Left cardiac atrium (tissue), 4 donors: ENCODE measurements at regions not wholly inside any gene's neighbourhood (a gene's known extent, or its start where the extent isn't known, plus 50 kb on each side); places are given as distances from the start of the nearest gene placed in this dataset.
"Not testable (repeated sequence)": the region's sequence is repeated elsewhere in the genome, so short reads cannot be mapped to it uniquely, and the experiment has no call there.

Source experiments
- ATAC-seq, 2 donors: fragments of 200-7000 bp; cut with Tn5 transposase; one replicate each; pipeline ENCODE4 v1.9.1; 2020; ENCODE audit warnings: mild to moderate bottlenecking in 2 of 2, moderate library complexity in 2 of 2
- DNase-seq: peaks from one replicate; pipeline ENCODE4 v3.0.0-alpha.2; 2020
- intact Hi-C, 2 donors: fragments of 100-400 bp; cut with DNase I; formaldehyde crosslinking; loops; one replicate each; pipeline versions ENCODE4 v1.14.1 to v1.15.1; 2022 to 2023
- donor health status: DM: no; HTN: yes; CAD: no.
- donor health status: DM: no; HTN: yes; CAD: no; lungs with severe emphysema.
- donor health status: DM: yes; HTN: yes; CAD: no.
- donor health status: Dilated cardiomyopathy.

DNA sequence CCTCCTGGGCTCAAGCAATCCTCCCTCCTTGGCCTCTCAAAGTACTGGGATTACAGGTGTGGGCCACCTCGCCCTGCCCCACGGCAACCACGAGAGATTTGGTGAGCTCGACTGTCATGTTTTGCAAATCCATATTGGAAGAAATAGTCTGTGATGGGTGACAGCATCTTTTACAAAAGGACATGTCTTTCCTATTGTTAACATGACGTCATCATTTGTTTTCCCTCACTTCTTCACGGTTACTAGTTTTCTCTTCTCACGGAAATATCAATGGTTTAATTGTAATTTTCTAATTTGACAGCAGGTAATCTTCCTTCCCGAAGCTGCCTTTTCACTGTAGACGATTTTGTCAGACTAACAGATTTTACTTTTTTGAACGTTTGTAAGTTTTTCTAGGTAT, 110.8 kb upstream of the GREM2 start:
- ATAC-seq (no peak), DNase-seq (no peak)
- intact Hi-C loops = no loop called here

DNA sequence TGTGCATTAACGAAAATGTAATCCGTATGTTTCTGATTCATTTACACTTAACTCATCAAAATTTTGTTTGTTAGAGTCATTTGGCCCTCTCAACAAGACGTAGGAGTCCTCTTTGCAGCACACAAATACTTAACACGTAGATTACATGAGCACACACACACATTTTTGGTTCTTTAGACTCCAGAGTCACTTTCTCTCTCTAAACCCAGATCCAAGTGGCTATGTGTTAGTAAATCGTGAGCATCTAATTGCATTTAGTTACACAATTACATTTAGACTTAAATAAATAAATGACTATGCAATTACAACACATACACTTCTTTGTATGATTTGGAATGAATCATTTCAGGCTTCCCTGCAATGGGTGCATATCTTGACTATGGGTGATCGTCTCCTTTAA, 109.0 kb upstream of the GREM2 start:
- ATAC-seq (no peak), DNase-seq (no peak)
- intact Hi-C loops = no loop called here

DNA sequence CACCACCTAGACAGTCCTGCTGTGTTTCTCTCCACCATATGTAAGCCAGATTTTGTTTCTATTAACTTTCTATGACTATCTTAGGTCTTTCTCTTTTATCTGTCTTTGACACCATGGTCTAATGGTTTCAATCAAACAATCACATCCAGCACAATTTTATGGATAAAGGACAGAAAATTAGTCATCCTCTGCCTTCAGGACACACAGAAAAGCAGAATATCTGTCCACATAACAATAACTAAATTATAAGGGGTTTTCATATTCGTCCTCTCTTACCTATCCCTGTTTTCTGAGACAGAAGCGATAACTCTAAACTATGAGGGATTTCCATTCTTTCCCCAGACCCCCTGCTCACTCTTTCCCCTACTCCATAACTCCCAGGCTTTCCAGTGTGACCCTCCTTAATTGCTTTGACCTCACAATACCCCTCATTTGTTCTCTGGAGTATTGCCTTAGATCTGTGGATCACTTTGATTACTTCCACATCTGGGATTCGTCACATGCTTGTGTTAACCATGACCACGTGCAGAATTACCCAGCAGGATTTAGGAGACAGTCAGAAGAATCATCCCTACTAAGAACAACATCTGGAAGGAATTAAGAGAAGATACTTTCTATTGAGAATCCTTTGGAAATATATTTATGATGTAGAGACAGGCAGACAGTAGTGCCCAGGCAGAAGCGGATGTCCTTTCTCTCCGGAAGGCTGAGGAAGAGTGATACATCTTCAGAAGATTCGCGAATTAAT, 108.2 kb upstream of the GREM2 start:
- ATAC-seq = no peak
- intact Hi-C loops = no loop called here
- DNase-seq = no peak

DNA sequence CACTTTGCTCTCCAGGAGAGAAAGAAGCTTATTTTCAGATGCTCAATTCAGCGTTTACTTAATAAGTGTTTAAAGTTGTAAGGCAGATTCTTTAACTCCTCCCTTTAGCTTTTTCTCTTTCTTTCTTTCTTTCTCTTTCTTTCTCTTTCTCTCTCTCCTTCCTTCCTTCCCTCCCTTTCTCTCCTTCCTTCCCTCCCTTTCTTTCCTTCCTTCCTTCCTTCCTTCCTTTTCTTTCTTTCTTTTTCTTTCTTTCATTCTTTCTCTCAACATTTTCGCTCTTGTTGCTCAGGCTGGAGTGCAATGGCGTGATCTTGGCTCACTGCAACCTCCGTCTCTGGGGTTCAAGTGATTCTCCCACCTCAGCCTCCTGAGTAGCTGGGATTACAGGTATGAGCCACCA, 104.6 kb upstream of the GREM2 start:
- intact Hi-C loops, ATAC-seq, DNase-seq: not testable (repeated sequence)

DNA sequence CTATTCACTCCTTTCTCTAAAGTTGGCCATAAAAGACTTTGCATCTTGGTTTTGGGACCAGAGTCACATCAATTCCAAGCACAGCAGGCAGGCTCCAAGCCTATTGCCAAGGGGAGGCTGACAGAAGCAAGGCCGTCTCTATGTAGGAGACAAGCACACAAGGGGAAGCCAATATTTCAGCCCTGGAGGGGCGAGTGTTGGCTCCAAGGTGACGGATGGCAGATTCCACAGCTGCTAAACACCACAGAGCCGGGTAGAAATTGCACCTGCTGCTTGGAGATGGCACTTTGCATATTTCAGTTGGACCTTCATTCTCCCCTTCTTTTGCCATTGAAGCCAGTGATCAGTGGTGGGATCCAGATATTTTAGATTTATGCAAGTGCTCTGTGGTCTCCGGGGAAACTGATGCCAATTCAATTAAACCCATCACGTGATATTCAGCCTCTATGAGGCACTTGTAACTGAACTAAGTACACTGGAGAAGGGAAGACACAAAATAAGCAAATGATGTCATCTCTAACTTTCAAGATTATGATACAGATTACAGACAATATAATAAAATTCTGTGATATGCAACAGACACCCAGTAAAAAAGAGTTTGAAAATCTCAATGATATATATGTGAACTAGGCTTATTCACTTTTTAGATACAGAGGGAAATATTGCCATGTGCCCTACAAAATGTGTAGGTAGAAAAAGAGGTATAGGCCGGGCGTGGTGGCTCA, 102.8 kb upstream of the GREM2 start:
- DNase-seq = no peak

DNA sequence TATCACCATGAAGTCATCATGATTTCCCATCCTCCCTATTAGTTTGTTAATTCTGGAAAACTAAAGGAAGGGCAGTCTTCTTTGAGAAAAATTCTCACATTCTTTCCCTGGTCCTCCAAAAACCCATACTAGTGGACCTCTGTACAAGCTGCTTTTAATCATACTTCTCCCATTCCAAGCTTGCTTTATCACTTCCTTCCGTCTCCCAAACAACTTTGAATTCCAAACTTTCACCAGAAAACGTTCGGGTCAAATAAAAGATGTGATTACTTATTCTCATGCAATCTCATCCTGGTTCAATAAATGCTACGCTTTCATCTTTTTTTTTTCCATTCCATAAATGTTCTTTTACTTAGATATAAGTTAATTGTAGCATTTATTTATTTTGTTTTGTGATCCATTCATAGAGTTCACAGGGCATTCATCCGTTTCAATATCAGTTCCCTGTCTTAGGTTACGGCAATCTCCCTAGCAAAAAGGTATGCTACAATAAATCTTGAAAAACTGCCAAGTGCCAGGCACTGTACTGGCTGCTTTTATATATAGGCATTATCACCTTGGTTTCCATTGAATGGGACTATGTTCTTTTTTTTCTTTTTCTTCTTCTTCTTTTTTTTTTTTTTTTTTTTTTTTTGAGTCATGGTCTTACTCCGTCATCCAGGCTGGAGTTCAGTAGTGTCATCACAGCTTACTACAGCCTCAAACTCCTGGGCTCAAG, 100.2 kb upstream of the GREM2 start:
- no peak for ATAC-seq
- intact Hi-C loops = loop anchor here in 1 of 2 donors (2.0 kb wide), 1 partner anchor 25 kb away; no protein-coding TSS in a partner anchor

More for the DNA sequence above, 102.8 kb upstream of the GREM2 start:
- ATAC-seq = no peak
- intact Hi-C loops = no loop called here

DNA sequence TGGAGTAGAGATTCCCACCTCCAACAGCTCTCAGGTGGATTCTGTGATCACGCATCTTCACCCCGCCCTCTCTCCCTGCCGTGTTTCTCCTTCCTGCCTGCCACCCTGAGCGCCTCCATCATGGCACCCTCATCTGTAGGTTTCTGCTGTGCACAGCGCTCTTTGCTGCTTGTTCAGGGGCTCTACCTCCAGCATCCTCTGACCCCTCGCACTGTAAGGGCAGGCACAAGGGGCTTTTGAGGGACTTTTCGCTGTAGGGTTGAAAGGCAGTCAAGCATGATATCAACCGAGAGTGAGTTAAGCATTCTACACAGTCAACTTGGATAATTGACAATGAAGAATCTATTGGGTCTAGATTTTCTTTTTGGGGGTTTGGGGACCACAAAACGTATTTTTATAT, 99.1 kb upstream of the GREM2 start:
- ATAC-seq = no peak
- intact Hi-C loops = no loop called here
- DNase-seq = no peak

More for the DNA sequence above, 100.2 kb upstream of the GREM2 start:
- no peak for DNase-seq

DNA sequence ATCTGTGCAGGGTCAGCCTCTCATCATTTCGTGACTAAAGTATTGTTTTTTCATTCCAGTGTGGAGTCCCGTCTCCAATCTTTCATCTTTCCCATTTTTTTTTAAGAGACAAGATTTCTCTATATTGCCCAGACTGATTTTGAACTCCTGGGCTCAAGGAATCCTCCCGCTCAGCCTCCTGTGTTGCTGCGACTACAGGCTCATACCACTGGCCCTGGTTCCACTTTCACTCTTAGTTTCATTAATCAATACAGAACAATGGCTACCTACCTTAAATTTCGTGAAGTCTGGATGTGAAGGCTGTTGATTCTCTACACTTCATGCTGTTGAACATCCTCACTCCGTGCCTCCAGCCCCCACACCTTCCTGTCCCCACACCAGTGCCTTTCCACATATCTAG, 97.7 kb upstream of the GREM2 start:
- DNase-seq = no peak
- no peak for ATAC-seq
- intact Hi-C loops = no loop called here

DNA sequence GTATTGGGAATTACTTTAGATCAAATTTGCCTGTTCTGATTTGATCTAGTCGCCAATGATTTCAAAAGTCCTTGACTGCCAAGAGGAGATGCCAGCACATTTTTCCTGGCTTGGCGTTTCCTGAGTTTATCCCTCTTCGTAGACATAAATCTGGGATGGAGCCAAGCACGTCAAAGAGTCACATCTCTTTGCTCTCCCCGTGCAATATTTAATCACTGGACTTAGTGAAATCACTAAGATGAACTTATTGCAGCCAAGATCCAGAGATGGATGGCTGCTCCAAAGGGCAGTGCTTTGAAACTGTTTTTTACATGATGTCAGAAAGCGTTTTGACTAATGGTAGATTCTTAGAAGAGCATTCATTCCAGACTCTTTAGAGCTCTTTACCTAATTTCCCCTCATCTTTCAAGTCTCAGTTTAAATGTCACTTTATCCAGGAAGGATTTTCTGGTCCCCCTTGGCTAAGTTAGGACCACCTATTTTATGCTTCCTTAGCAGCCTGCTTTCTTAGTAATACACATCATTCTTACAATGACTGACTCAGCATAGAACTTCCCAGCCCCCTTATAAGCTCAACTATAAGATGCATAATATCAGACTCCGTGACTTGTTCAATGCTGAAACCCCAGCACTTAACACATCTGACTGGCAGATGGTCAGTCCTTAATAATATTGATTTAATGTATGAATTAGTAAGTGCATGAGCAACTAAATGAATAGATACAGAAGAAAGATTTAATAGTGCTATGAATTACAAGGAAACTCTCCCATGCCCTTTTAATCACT, 94.4 kb upstream of the GREM2 start:
- ATAC-seq = no peak
- no peak for DNase-seq
- intact Hi-C loops = no loop called here

DNA sequence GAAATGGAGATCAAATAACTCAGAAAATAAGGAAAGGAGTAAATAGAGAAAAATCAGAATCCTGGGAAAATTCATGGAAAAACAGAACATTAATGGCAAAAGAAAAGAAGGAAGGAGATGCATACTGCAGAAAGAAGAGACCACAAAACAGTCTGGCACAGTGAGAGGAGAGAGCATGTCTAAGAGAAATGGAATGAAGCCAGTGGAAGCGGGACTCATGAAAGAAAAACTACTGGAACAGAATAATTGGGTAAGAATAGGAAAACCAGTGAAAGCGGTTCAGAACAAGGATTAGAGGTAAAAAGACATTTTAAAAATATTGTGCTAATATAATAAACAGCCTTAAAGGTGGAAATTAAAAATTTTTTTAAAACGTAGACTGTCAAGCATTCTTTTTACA, 93.6 kb upstream of the GREM2 start:
- intact Hi-C loops = no loop called here
- DNase-seq = no peak
- no peak for ATAC-seq

DNA sequence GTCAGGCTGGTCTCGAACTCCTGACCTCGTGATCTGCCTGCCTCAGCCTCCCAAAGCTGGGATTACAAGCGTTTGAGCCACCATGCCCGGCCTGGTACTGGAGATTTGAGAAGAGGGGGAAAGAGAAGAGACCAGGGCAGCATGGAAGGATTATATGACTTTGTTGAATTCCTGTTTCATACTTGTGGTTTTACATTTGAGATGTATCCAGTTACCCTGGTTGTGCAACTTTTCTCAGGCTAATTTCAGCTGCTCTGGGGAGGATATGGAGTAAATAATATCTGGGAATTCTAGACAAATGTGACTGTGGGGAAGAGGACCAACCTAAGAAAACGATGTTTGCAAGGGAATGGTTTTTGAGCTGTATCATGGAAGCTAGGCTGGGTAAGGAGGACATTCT, 89.5 kb upstream of the GREM2 start:
- intact Hi-C loops = no loop called here
- no peak for ATAC-seq
- no peak for DNase-seq

DNA sequence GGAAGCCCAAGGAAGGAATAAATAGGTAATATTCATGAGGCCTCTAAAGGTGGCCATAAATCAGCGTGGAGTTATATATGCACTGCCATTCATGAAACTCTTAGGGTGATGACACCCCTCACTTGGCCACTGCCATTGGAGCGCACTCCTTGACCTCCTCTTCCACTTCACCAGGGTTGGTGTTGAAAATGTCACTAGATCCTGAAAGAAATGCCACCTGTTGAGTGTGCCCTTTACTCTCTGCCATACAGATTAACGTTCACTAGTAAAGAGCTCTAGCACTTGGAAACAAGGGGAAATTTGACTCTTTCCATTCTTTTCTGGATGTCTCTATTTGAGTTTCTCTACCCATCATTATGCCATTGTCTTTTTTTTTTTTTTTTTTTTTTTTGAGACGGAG, 83.5 kb upstream of the GREM2 start:
- ATAC-seq (no peak), DNase-seq (no peak)
- intact Hi-C loops = no loop called here

DNA sequence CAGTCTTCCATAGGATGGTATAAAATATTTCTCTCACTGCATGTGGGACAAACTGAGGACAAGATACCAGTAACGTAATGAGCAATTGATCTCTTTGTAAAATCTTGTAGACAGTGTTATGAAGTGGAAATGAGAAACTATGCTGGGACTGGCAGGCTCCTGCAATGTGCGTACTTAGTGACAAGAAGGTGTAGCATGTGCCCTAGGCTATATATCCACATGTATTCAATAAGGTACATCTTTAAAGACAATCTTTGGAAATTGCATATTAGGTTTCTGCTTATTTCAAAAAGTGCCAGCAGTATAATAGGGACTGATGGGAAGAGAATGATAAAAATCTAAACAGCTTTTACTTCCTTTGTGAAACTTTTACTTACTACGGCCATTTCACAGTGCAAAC, 81.9 kb upstream of the GREM2 start:
- intact Hi-C loops = no loop called here
- DNase-seq = no peak
- ATAC-seq = no peak

DNA sequence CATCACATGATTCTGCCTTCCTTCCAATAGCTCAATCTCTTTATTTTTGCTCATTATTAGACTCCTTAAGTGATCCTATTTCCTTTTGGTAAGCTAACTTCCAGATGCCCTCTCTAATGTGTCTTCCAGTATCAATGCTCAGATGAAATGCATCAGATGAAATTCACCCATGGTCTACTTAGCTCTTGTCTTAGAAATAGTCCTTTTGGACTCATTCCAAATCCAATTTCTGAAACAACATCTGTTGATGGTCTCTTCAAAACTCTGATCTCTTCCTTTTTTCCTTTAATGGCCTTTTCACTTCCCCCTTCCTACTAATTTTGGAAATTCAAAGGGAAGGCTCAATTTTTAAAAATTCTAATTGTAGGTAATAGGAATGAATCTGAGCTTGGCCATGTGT, 81.1 kb upstream of the GREM2 start:
- intact Hi-C loops = no loop called here
- no peak for ATAC-seq

DNA sequence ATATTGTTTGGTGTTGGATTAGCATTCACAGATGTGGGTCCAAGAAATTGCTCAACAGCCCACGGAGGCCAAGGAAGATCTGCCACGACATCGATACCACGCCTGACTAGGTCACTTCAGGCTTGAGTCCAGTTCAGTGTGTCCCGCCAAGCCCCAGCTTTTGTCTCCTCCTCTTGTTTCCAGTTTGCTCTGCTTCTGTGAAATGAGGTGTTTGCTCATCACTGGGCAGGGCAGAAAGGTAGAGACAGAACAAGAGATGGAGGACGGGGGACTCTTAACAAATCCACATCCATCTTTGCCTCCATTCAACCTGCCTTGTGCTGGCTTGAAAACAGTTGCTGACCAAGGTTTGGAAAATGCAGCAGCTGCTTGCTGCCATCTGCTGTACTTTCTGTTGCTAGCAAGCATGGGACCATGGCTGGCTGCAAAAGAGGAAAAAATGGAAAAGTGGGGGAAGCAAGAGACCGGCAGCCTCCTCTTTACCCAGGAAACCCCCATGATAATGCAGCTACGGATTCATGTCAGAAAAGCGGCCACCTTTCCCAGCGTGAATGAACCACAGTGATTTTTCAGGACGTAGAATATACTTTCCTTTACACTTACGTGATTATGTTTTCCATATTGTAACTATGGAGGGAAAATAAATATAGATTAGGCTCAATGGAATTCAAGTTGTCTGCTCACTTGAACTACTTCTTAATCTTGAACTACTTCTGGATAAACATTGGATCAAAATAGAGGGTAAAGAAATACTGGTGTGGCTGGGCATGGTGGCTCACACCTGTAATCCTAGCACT, 80.2 kb upstream of the GREM2 start:
- no peak for ATAC-seq
- intact Hi-C loops = no loop called here
- DNase-seq = no peak

More for the DNA sequence above, 81.1 kb upstream of the GREM2 start:
- DNase-seq = no peak

DNA sequence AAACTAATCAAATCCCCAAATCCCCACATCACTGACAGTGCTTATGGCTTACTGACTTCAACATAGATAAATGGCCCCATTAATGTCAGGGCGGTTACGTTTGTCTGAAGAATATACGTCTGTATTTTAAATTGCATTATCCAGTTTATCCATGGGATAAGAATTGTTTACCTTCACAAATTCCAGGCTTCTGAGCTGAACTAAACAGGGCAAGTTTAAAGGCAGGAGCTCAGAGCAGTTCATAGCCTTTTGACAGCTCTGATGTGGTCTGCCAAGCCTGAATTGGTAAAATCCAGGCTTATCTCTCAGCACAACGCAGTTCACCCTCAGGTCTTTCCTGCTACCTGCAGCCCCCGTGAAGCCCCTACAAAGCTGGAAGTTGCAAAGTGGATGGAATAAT, 79.5 kb upstream of the GREM2 start:
- ATAC-seq (no peak), DNase-seq (no peak)
- intact Hi-C loops = no loop called here

DNA sequence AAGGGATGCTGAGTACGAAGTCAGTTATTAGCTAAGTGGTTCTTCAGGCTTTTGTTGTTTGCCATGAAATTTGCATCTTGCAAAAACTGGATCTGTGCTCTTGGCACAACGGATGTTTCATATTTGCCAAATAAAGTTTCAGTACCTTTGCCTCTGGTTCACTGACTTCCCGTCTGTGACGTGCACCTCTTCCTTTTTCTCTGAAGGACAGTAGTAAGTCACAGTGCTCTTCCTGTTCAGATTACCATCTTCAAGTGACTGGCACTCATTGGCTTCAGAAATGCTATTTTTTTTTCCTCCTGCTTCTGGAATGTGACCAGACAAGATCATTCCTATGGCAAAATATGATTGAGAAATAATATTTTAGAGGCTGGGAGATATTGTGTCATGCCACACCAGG, 75.9 kb upstream of the GREM2 start:
- DNase-seq = no peak
- no peak for ATAC-seq
- intact Hi-C loops = loop anchor here in 1 of 2 donors (2.0 kb wide), 1 partner anchor 25 kb away; no protein-coding TSS in a partner anchor

DNA sequence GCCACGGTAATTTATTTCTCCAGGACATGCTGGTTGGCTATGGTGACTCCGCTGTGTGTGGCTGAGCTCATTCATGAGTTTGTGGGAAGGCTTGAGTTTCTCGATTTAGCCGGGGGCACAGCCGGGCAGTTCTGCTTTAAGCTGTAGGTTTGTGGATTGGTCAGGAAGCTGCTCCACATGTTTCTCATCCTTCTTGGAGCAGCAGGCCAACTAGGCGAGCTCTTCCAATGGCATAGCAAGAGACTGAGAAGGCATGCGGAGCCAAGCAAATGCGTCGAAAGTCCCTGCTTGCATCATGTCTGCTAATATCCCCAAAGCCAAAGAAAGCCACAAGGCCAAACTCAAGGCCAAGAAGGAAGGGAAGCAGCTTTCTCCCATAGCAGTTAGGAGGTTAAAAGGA, 71.6 kb upstream of the GREM2 start:
- no peak for DNase-seq
- ATAC-seq = no peak
- intact Hi-C loops = no loop called here

DNA sequence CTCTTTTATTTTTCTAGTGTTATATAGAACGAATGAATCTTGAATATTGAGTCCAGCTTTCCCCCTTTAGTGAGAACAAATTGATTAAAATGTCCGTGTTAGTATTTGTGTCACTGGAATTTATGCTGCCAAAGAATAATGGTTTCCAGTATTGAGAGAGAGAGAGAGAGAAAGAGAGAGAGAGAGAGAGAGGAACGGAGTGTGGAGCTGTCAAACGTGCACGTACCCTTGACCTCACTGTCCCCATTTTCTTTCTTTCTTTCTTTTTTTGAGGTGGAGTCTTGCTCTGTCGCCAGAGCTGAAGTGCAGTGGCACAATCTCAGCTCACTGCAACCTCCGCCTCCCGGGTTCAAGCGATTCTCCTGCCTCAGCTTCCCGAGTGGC, 70.9 kb upstream of the GREM2 start:
- intact Hi-C loops = no loop called here
- ATAC-seq = no peak
- DNase-seq = no peak
